Transverse colon (tissue), 4 donors: ENCODE measurements at regions not wholly inside any gene's neighbourhood (a gene's known extent, or its start where the extent isn't known, plus 50 kb on each side); places are given as distances from the start of the nearest gene placed in this dataset.

Source experiments
- DNase-seq: peaks from one replicate; pipeline ENCODE4 v3.0.0-alpha.2; 2019
- H3K27ac ChIP-seq, 4 donors: fragments of 200-600 bp; sonication (generic); 2 replicates each; pipeline ENCODE4 v1.5.1; 2016 to 2018; ENCODE audit warnings: inconsistent platforms in 4 of 4
- H3K27me3 ChIP-seq: fragments of 200-600 bp; sonication (generic); 2 replicates; pipeline ENCODE4 v1.5.1; 2017; ENCODE audit warnings: inconsistent platforms
- H3K36me3 ChIP-seq, 4 donors: fragments of 200-600 bp; sonication (generic); 2 replicates each; pipeline ENCODE4 v1.5.1; 2017 to 2019; ENCODE audit warnings: inconsistent platforms in 4 of 4
- H3K4me1 ChIP-seq, 4 donors: fragments of 200-600 bp; sonication (generic); 2 replicates each; pipeline ENCODE4 v1.5.1; 2017 to 2020; ENCODE audit warnings: inconsistent platforms in 4 of 4
- H3K4me3 ChIP-seq, 4 donors: fragments of 200-600 bp; sonication (generic); 1 replicate in 1 of 4; 2 replicates in 3 of 4; pipeline versions ENCODE4 v1.5.1 to v1.6.1; 2017 to 2019; ENCODE audit warnings: inconsistent platforms in 4 of 4
- H3K9me3 ChIP-seq, 2 donors: fragments of 200-600 bp; sonication (generic); 2 replicates each; pipeline ENCODE4 v1.5.1; 2017 to 2019; ENCODE audit warnings: inconsistent platforms in 2 of 2
- CTCF ChIP-seq, 5 experiments: fragments of 200-600 bp in 3 of 5; fragments of 450-650 bp in 2 of 5; sonication (generic) in 3 of 5; IDR thresholded peaks; 1 replicate in 2 of 5; 2 replicates in 3 of 5; pipeline ENCODE4 v1.5.1; 2016 to 2017; ENCODE audit warnings: antibody characterized with exemption in 5 of 5, inconsistent platforms in 3 of 5, mild to moderate bottlenecking in 2 of 5, moderate library complexity in 1 of 5
- EP300 ChIP-seq: sonication (generic); formaldehyde crosslinking; IDR thresholded peaks from one replicate; pipeline ENCODE4 v1.6.1; 2017; ENCODE audit warnings: antibody characterized with exemption, low read depth
- POLR2A ChIP-seq: fragments of 450-650 bp; IDR thresholded peaks from one replicate; pipeline ENCODE4 v1.6.1; 2016; ENCODE audit warnings: antibody characterized with exemption, mild to moderate bottlenecking, moderate library complexity
- POLR2AphosphoS5 ChIP-seq, 3 donors: sonication (generic); formaldehyde crosslinking; IDR thresholded peaks; one replicate each; pipeline ENCODE4 v1.6.1; 2016; ENCODE audit warnings: antibody characterized with exemption in 3 of 3
- WGBS, 2 donors: methylation state at CpG; one replicate each; pipeline ENCODE4 v1.1.5; 2018; ENCODE audit warnings: low coverage in 1 of 2; 5-methylcytosine and 5-hydroxymethylcytosine counted together
- in situ Hi-C, 4 donors: fragments of 200-750 bp; cut with MboI; loops; one replicate each; pipeline versions ENCODE4 v1.15.0 to v1.15.1; 2017; ENCODE audit warnings: low sequenced_read_pairs in 3 of 4, low pct_ligation_motif_present in 1 of 4, low pct_unique_long_range_greater_than_20kb in 1 of 4
- intact Hi-C: fragments of 100-400 bp; cut with DNase I; formaldehyde crosslinking; loops from one replicate; pipeline ENCODE4 v1.15.1; 2023; ENCODE audit warnings: low total_unique reads

DNA sequence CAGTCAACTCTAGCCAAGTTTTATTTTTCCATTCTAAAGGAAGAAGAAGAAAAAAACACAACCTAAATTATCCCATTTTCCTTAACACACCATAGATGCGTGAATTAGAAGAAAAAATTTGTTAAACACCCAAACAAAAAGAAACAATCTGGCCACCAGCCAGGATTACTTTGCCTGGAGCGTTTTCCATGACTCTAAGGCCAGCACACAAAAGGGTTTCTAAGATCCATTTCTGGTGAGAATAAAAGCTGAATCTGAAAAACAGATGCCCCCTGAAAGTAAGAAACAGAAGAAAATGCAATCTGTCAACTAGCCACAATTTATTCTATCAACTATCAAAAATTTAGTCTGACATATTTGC lies 267.2 kb upstream of the SULF2 start:
- no peaks in the 10 kb centered on the region for H3K4me1 ChIP-seq
- no peaks in the 10 kb centered on the region for H3K36me3 ChIP-seq
- H3K9me3 ChIP-seq: no peaks in the 10 kb centered on the region
- no peak for DNase-seq
- in situ Hi-C loops (no loop called here), intact Hi-C loops (no loop called here)
- H3K4me3 ChIP-seq: no peak overlapping the region
- H3K27ac ChIP-seq: no peak overlapping the region
- WGBS, 2 donors: 35 to 39% methylated on average over 2 of the region's 2 CpGs
- TF ChIP-seq POLR2AphosphoS5 (IDR thresholded peaks at IDR 0.05) (no peak), EP300 (no peak), CTCF (IDR thresholded peaks at IDR 0.05) (no peak), POLR2A (no peak)
- peaks cover 5% of the 10 kb centered on the region for H3K27me3 ChIP-seq

- no peak overlapping the region for H3K4me3 ChIP-seq
- H3K4me1 ChIP-seq: no peaks in the 10 kb centered on the region
- 42 to 49% methylated on average over 3 of the region's 3 CpGs for WGBS, 2 donors
- DNase-seq: no peak
- no peaks in the 10 kb centered on the region for H3K9me3 ChIP-seq
- TF ChIP-seq POLR2A (no peak), EP300 (no peak), POLR2AphosphoS5 (IDR thresholded peaks at IDR 0.05) (no peak), CTCF (IDR thresholded peaks at IDR 0.05) (no peak)
- intact Hi-C loops: no loop called here
- in situ Hi-C loops: no loop called here
- H3K27me3 ChIP-seq: peaks cover 5% of the 10 kb centered on the region
- no peak overlapping the region for H3K27ac ChIP-seq
- no peaks in the 10 kb centered on the region for H3K36me3 ChIP-seq
These were observed 266.7 kb upstream of the SULF2 start for GRCh38 chr20:48051794-48052474.

DNA sequence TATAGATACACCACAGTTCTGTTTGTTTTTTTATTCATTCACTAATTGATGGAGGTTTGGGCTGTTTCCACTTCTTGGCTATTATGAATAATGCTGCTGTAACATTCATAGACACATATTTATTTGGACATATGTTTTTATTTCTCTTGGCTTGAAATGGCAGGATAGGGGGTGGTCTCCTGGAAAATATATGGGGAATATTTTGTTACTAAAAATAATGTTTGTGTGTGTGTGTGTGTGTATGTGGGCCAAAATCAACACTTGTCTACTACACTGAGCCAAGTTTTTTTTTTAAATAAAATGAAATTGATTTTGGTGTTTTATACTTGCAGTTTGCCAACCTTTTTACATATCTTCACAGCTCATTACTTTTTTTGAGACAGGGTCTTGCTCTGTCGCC lies 264.4 kb upstream of the SULF2 start:
- intact Hi-C loops (no loop called here), in situ Hi-C loops (no loop called here)
- no peak overlapping the region for H3K4me3 ChIP-seq

GRCh38 chr20:48049171-48049570 lies 263.9 kb upstream of the SULF2 start:
- no peaks in the 10 kb centered on the region for H3K36me3 ChIP-seq

More for the DNA sequence above, 264.4 kb upstream of the SULF2 start:
- 80 to 86% methylated on average over 1 of the region's 1 CpG for WGBS, 2 donors
- H3K36me3 ChIP-seq: no peaks in the 10 kb centered on the region
- H3K27me3 ChIP-seq: peaks cover 5% of the 10 kb centered on the region
- no peaks in the 10 kb centered on the region for H3K4me1 ChIP-seq
- no peak for DNase-seq
- no peak overlapping the region for H3K27ac ChIP-seq
- H3K9me3 ChIP-seq: no peaks in the 10 kb centered on the region
- TF ChIP-seq CTCF (IDR thresholded peaks at IDR 0.05) (no peak), POLR2A (no peak), POLR2AphosphoS5 (IDR thresholded peaks at IDR 0.05) (no peak), EP300 (no peak)

More at GRCh38 chr20:48049171-48049570, 263.9 kb upstream of the SULF2 start:
- no peaks in the 10 kb centered on the region for H3K4me1 ChIP-seq
- peaks cover 5% of the 10 kb centered on the region for H3K27me3 ChIP-seq
- intact Hi-C loops (no loop called here), in situ Hi-C loops (no loop called here)
- no peaks in the 10 kb centered on the region for H3K9me3 ChIP-seq
- 73 to 75% methylated on average over 3 of the region's 3 CpGs for WGBS, 2 donors
- no peak overlapping the region for H3K27ac ChIP-seq
- no peak for TF ChIP-seq EP300
- TF ChIP-seq POLR2AphosphoS5 (IDR thresholded peaks at IDR 0.05): no peak
- TF ChIP-seq CTCF (IDR thresholded peaks at IDR 0.05): no peak
- TF ChIP-seq POLR2A: no peak
- DNase-seq: no peak
- H3K4me3 ChIP-seq: no peak overlapping the region
